T-helper 17 cell (primary cell): ENCODE measurements at regions not wholly inside any gene's neighbourhood (a gene's known extent, or its start where the extent isn't known, plus 50 kb on each side); places are given as distances from the start of the nearest gene placed in this dataset.
"Not testable (repeated sequence)": the region's sequence is repeated elsewhere in the genome, so short reads cannot be mapped to it uniquely, and the experiment has no call there.

Experiments
- ATAC-seq: fragments of 150-1000 bp; cut with Tn5 transposase; 2 replicates; pipeline ENCODE4 v1.10.0; 2021; ENCODE audit warnings: mild to moderate bottlenecking, moderate library complexity
- DNase-seq, 3 donors: peaks; one replicate each; pipeline versions ENCODE4 v3.0.0 to v3.0.0-alpha.2; 2020 to 2021
- H3K9me3 ChIP-seq: one replicate; pipeline ENCODE4 v1.7.0; 2013; ENCODE audit warnings: low read length, mild to moderate bottlenecking; ENCODE audit not compliant: control insufficient read depth, poor library complexity, severe bottlenecking
- H3K27ac Mint-ChIP-seq: one replicate; pipeline ENCODE4 v1.8.0; 2022; ENCODE audit warnings: mild to moderate bottlenecking, moderate library complexity, mixed read lengths
- H3K27me3 Mint-ChIP-seq: one replicate; pipeline ENCODE4 v1.8.0; 2022; ENCODE audit warnings: mixed read lengths
- H3K36me3 Mint-ChIP-seq: one replicate; pipeline ENCODE4 v1.8.0; 2022; ENCODE audit warnings: low read depth, mixed read lengths
- H3K4me1 Mint-ChIP-seq: one replicate; pipeline ENCODE4 v1.8.0; 2022; ENCODE audit warnings: mild to moderate bottlenecking, mixed read lengths
- H3K4me3 Mint-ChIP-seq: one replicate; pipeline ENCODE4 v1.8.0; 2022; ENCODE audit warnings: mild to moderate bottlenecking, moderate library complexity, mixed read lengths

- peaks cover 8% of the 10 kb centered on the region for H3K27me3 Mint-ChIP-seq
- H3K36me3 Mint-ChIP-seq = no peaks in the 10 kb centered on the region
- no peaks in the 10 kb centered on the region for H3K4me1 Mint-ChIP-seq
- DNase-seq (no peak), ATAC-seq (no peak)
- no peak overlapping the region for H3K27ac Mint-ChIP-seq
- no peaks in the 10 kb centered on the region for H3K9me3 ChIP-seq
- H3K4me3 Mint-ChIP-seq = no peak overlapping the region
Observed at GRCh38 chr1:208962867-208963266, 620.6 kb upstream of the CAMK1G start.

GRCh38 chr1:208965351-208965750, 618.2 kb upstream of the CAMK1G start:
- Mint-ChIP-seq H3K4me3 (no peak overlapping the region), H3K4me1 (no peaks in the 10 kb centered on the region), H3K27me3 (peaks cover 28% of the 10 kb centered on the region), H3K36me3 (no peaks in the 10 kb centered on the region), H3K27ac (no peak overlapping the region)
- H3K9me3 ChIP-seq = no peaks in the 10 kb centered on the region
- no peak for DNase-seq
- no peak for ATAC-seq

- no peak for ATAC-seq
- H3K9me3 ChIP-seq = no peaks in the 10 kb centered on the region
- no peak overlapping the region for H3K27ac Mint-ChIP-seq
- no peak for DNase-seq
- H3K4me1 Mint-ChIP-seq = no peaks in the 10 kb centered on the region
- H3K4me3 Mint-ChIP-seq = no peak overlapping the region
- H3K36me3 Mint-ChIP-seq = no peaks in the 10 kb centered on the region
- peaks cover 40% of the 10 kb centered on the region for H3K27me3 Mint-ChIP-seq
Observed at GRCh38 chr1:208967334-208967733, 616.2 kb upstream of the CAMK1G start.

- Mint-ChIP-seq H3K4me3 (no peak overlapping the region), H3K36me3 (no peaks in the 10 kb centered on the region), H3K4me1 (no peaks in the 10 kb centered on the region), H3K27me3 (peaks cover 18% of the 10 kb centered on the region), H3K27ac (no peak overlapping the region)
- no peaks in the 10 kb centered on the region for H3K9me3 ChIP-seq
- ATAC-seq = no peak
- no peak for DNase-seq
Observed at GRCh38 chr1:208974717-208975116, 608.8 kb upstream of the CAMK1G start.

GRCh38 chr1:208975456-208975855, 608.1 kb upstream of the CAMK1G start:
- ATAC-seq (no peak), DNase-seq (no peak)
- no peaks in the 10 kb centered on the region for H3K9me3 ChIP-seq
- H3K27ac Mint-ChIP-seq = no peak overlapping the region
- H3K4me3 Mint-ChIP-seq = no peak overlapping the region
- H3K27me3 Mint-ChIP-seq = peaks cover 11% of the 10 kb centered on the region
- no peaks in the 10 kb centered on the region for H3K36me3 Mint-ChIP-seq
- H3K4me1 Mint-ChIP-seq = no peaks in the 10 kb centered on the region

GRCh38 chr1:208977012-208977411, 606.5 kb upstream of the CAMK1G start:
- H3K4me1 Mint-ChIP-seq = no peaks in the 10 kb centered on the region
- DNase-seq (no peak), ATAC-seq (no peak)
- no peaks in the 10 kb centered on the region for H3K9me3 ChIP-seq
- no peaks in the 10 kb centered on the region for H3K27me3 Mint-ChIP-seq
- H3K36me3 Mint-ChIP-seq = no peaks in the 10 kb centered on the region
- H3K27ac Mint-ChIP-seq = no peak overlapping the region
- H3K4me3 Mint-ChIP-seq = no peak overlapping the region

- H3K4me1 Mint-ChIP-seq = no peaks in the 10 kb centered on the region
- ATAC-seq = no peak
- DNase-seq = no peak
- H3K9me3 ChIP-seq = no peaks in the 10 kb centered on the region
- no peak overlapping the region for H3K4me3 Mint-ChIP-seq
- no peaks in the 10 kb centered on the region for H3K36me3 Mint-ChIP-seq
- no peak overlapping the region for H3K27ac Mint-ChIP-seq
- H3K27me3 Mint-ChIP-seq = no peaks in the 10 kb centered on the region
Observed at GRCh38 chr1:208977638-208978256, 605.8 kb upstream of the CAMK1G start.

GRCh38 chr1:208979776-208980175, 603.7 kb upstream of the CAMK1G start:
- H3K27ac Mint-ChIP-seq = no peak overlapping the region
- H3K36me3 Mint-ChIP-seq = no peaks in the 10 kb centered on the region
- no peaks in the 10 kb centered on the region for H3K4me1 Mint-ChIP-seq
- DNase-seq = no peak
- no peaks in the 10 kb centered on the region for H3K9me3 ChIP-seq
- H3K27me3 Mint-ChIP-seq = no peaks in the 10 kb centered on the region
- no peak for ATAC-seq
- no peak overlapping the region for H3K4me3 Mint-ChIP-seq

GRCh38 chr1:208980605-208981004, 602.9 kb upstream of the CAMK1G start:
- peaks cover 4% of the 10 kb centered on the region for H3K27me3 Mint-ChIP-seq
- no peaks in the 10 kb centered on the region for H3K4me1 Mint-ChIP-seq
- no peak overlapping the region for H3K27ac Mint-ChIP-seq
- no peaks in the 10 kb centered on the region for H3K36me3 Mint-ChIP-seq
- ATAC-seq = no peak
- H3K4me3 Mint-ChIP-seq = no peak overlapping the region
- no peak for DNase-seq
- no peaks in the 10 kb centered on the region for H3K9me3 ChIP-seq

- Mint-ChIP-seq H3K27me3 (peaks cover 4% of the 10 kb centered on the region), H3K4me3 (no peak overlapping the region), H3K36me3 (peaks cover 6% of the 10 kb centered on the region), H3K27ac (no peak overlapping the region), H3K4me1 (peaks cover 6% of the 10 kb centered on the region)
- no peak for ATAC-seq
- no peaks in the 10 kb centered on the region for H3K9me3 ChIP-seq
- DNase-seq = no peak
Observed at GRCh38 chr1:208985231-208985630, 598.3 kb upstream of the CAMK1G start.

- Mint-ChIP-seq H3K27ac (peak overlapping the region; percentile 96), H3K36me3 (peaks cover 6% of the 10 kb centered on the region)
- peak; percentile 73 for ATAC-seq
Observed at GRCh38 chr1:208988811-208989222, 594.7 kb upstream of the CAMK1G start.

GRCh38 chr1:208990456-208990855, 593.1 kb upstream of the CAMK1G start:
- H3K4me3 Mint-ChIP-seq = no peak overlapping the region
- DNase-seq (no peak), ATAC-seq (no peak)
- H3K27me3 Mint-ChIP-seq = no peaks in the 10 kb centered on the region
- H3K9me3 ChIP-seq = no peaks in the 10 kb centered on the region
- peaks cover 6% of the 10 kb centered on the region for H3K36me3 Mint-ChIP-seq
- H3K27ac Mint-ChIP-seq = no peak overlapping the region
- peaks cover 6% of the 10 kb centered on the region for H3K4me1 Mint-ChIP-seq

More at GRCh38 chr1:208988811-208989222, 594.7 kb upstream of the CAMK1G start:
- no peaks in the 10 kb centered on the region for H3K9me3 ChIP-seq
- Mint-ChIP-seq H3K4me3 (peak overlapping the region; percentile 90), H3K4me1 (peaks cover 6% of the 10 kb centered on the region), H3K27me3 (peaks cover 4% of the 10 kb centered on the region)
- DNase-seq = no peak

- H3K27ac Mint-ChIP-seq, H3K27me3 Mint-ChIP-seq, H3K9me3 ChIP-seq, DNase-seq, H3K4me3 Mint-ChIP-seq, H3K36me3 Mint-ChIP-seq, H3K4me1 Mint-ChIP-seq, ATAC-seq: not testable (repeated sequence)
Observed at GRCh38 chr1:208997053-208997452, 586.5 kb upstream of the CAMK1G start.

- Mint-ChIP-seq H3K4me1 (no peaks in the 10 kb centered on the region), H3K36me3 (no peaks in the 10 kb centered on the region), H3K27me3 (no peaks in the 10 kb centered on the region), H3K4me3 (no peak overlapping the region), H3K27ac (no peak overlapping the region)
- ATAC-seq (no peak), DNase-seq (no peak)
- no peaks in the 10 kb centered on the region for H3K9me3 ChIP-seq
Observed at GRCh38 chr1:208997726-208998312, 585.7 kb upstream of the CAMK1G start.
